HG03196 (cell line): ENCODE measurements at regions not wholly inside any gene's neighbourhood (a gene's known extent, or its start where the extent isn't known, plus 50 kb on each side); places are given as distances from the start of the nearest gene placed in this dataset.
A peak's percentile ranks its signal among the peaks of the same experiment; 100 is the strongest.
"Not testable (repeated sequence)": the region's sequence is repeated elsewhere in the genome, so short reads cannot be mapped to it uniquely, and the experiment has no call there.

Experiments used
- ATAC-seq: cut with Tn5 transposase; IDR thresholded peaks from one replicate; pipeline ENCODE4 v1.9.1; 2021; ENCODE audit not compliant: unreplicated experiment

DNA sequence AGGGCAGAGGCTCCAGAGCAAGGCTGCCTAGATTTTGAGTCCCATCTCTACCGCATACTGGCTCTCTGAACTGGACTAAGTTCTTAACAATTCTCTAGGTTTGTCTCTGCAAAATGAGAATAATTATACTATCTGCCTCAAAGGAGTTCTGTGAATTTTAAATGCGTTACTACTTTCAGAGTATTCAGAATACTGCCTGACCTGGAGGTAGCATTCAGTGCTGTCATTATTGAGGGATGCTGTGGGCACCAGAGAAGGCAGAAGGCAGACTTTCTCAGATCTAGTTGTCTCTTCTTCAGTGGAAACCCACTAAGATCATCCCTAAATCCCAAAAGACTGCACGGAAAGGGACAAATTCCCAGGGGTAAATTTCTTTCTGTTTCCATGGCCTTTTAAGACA lies 147.4 kb upstream of the RORA start:
- ATAC-seq, result no peak

DNA sequence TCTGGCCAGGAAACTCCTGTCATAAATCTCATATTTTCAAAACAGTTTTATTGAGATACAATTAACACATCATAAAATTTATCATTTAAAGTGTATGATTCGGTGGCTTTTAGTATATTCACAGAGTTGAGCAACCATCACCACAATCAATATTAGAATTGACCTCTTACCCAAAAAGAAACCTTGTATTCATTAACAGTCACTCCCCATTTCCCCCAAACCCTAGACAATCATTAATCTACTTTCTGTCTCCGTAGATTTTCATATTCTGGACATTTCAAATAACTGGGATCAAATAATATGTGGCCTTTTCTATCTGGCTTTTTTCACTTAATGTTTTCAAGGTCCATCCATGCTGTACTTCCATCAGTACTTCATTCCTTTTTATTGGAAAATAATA lies 145.7 kb upstream of the RORA start:
- no peak for ATAC-seq

DNA sequence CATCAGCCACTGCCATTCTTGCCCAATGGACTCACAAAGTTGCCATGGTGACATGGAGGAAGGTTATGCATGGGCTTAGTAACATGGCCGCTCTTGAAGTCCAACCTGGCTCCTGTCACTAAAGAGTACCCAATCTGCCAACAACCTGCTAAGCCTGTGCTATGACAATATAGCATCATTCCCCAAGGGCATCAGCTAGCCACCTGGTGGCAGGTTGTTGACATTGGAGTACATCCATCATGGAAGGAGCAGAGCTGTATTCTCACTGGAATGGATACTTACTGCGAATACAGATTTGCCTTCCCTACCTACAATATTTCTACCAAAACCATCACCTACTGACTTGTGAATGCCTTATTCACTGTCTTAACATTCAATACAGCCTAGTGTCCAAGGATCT lies 138.9 kb upstream of the RORA start:
- no peak for ATAC-seq

DNA sequence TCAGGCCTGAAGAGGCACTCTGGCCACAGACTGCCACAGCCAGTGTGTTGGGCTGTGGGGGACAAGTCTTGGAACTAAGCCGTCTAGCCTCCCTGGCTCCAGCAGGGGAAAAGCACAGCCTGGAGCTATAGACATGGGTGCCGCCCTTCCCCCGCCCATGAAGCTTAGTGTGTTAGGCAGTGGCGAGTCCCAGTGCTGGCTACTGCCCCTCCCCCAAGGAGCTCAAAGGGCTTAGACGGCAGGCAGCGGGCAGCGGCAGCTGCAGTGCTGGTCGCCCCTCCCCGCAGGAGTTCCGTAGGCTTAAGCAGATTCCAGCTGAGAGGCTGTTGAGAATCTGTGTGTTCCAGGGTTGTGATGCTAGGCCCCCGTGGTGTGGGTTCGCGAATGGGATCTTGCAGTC lies 135.8 kb upstream of the RORA start:
- ATAC-seq, result no peak

DNA sequence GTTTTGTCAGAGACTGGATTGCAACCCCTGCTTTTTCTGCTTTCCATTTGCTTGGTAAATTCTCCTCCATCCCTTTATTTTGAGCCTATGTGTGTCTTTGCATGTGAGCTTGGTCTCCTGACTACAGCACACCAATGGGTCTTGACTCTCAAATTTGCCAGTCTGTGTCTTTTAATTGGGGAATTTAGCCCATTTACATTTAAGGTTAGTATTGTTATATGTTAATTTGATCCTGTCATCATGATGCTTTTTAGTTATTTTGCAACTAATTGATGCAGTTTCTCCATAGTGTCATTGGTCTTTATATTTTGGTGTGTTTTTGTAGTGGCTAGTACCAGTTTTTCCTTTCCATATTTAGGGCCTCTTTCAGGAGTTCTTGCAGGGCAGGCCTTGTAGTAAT lies 133.8 kb upstream of the RORA start:
- not testable (repeated sequence) for ATAC-seq

DNA sequence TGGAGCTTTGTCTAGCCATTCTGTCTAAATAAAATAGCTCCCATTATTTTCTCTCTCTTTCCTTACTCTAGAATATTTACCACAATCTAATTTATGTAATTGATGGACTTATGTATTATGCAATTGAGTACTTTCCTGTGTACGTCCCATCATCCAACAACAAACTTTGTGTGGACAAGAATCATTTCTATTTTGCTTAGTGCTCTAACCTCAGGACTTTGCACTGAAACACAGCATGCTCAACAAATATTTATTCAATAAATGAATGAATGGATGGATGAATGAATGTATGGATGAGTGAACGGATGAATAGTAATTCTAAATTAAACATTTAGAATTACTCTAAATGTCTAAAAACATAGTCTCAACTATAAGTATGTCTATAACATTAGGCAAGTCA lies 115.2 kb upstream of the RORA start:
- ATAC-seq, result no peak

DNA sequence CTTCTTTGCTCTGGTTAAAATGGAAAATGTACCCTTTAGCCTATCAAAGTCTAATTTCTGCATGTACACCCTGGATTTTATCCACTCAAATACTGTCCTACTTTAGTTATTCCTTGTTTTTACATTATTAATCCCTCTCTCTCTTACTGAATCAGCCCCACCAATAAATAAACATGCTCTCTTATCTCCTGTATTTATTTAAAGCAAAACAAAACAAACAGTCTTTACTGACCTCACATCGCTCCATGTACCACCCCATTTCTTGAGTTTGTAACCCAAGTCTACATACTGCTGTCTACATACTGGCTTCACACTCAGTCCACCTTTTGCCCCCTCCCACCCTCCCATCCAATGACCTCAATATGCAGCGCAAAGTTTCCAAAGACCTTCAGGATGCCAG lies 113.3 kb upstream of the RORA start:
- ATAC-seq, result no peak

DNA sequence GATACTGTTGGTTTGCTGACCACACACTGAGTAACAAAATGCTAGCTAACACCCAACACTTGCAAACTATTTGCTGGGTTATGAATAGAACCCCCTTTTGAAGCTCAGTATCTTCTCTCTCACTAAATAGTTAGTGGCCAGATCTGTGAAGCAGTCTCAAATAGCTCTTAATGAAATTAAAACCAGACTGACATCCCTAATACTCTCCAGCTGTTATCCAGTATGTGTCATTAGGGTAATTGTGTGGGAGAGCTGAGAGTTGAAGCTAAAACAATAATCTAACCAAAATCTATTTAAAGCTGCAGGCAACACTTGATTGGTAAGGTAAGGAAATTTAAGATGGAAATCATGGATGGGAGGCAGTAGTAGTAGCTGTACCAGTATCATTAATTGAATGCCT lies 110.4 kb upstream of the RORA start:
- no peak for ATAC-seq

DNA sequence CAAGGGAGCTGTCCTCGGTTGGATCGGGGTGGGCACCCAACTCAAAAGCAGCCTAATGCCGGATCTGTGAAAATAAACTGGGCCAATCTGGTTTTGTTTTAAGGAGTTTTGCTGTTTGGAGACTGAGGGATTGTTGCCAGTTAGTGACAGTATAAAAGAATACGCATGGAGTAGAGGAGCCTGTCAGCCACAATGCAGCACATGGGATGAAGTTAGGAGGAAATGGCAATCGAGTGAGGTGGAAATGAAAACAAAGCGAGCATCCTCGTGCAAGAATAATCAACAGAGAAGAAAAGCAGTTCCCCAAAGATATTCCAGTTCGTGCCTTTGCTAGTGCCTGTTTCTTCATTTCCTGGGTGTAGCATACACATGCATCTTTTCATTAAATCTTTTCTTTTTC lies 108.4 kb upstream of the RORA start:
- ATAC-seq, result no peak

DNA sequence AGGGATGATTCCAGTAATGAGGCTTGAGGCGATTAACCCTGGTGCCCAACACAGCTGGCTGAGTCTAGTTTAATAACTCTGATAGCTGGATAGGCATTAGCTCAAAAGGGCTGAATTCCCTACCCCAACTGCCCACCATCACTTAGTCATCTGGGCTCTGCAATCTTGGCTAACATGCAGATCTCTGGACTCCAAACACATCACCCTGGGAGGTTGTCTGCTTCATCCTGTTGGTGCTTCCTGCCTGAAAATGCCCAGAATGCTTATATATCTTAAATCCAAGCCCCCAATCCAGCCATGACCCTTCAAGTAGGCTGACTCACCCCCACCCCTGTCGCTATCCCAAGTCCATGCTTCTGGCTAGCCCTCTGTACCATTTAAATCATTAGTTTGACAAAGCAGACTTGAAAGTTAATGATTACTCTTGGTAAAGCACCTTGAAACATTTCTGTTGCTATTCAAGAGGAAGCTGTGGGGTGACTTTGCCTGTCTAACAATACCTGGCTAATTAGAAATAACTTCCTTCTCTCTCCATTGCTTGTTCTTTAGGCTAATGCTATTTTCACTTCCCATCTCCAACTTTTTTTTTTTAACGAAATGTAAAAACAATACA lies 107.0 kb upstream of the RORA start:
- no peak for ATAC-seq

DNA sequence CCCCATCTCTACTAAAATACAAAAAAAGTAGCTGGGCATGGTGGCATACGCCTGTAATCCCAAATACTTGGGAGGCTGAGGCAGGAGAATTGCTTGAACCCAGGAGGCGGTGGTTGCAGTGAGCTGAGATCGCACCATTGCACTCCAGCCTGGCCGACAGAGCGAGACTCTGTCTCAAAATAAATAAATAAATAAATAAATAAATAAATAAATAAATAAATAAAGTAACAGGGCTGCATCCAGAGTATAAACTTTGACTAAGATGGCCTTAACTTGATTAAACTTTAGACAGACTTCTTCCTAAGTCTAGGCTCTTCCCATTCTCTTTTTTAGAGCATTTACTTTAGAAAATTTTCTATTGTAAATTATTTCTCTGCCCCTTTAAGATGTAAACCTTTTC lies 105.6 kb upstream of the RORA start:
- ATAC-seq, result not testable (repeated sequence)

DNA sequence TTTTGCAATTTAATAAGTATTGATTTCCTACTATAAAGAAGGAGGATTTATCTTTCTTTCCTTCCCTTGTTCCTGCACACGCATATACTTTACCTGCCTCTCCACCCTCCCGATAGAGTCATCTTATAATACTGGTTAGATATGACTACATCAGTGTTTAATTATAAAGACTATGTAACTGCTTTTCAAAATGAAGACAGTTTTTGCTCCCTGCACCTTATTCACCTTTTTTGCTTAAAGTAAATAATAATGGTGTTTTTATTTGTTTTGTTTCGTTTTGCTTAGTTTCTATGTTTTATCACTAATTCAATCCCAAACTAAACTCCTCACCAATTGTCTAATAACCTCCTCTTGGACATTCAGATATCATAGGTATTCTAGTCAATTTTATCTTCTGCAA lies 101.9 kb upstream of the RORA start:
- no peak for ATAC-seq

DNA sequence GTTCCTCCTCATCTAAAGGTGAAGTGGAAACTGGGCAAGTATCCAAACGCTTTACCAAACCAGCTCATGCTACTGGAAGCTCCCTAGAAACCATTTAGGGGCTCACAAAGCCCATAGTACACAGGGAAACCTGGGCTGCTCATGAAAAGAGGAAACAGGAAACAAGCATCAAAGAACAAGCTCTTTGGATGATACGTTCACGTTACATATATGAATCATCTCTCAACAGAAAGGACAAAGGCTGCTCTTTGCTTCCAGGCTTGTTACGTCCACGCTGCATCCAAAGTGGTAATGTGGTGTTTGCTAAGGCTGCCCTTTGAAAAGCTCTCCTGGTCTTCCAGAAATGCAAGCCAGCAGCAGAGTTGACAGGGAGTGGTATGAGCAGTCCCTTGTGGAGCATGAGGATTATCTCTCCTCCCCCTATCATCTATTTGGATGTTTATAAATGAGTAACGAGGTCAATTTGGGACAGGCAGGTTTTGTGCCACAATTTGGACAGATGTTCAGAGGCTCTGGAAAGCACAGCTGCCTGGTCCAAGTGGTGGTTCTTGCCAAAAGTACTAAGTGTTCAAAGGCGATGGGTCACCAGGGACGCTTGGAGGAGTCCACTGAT lies 98.0 kb upstream of the RORA start:
- peak; percentile 91 for ATAC-seq

DNA sequence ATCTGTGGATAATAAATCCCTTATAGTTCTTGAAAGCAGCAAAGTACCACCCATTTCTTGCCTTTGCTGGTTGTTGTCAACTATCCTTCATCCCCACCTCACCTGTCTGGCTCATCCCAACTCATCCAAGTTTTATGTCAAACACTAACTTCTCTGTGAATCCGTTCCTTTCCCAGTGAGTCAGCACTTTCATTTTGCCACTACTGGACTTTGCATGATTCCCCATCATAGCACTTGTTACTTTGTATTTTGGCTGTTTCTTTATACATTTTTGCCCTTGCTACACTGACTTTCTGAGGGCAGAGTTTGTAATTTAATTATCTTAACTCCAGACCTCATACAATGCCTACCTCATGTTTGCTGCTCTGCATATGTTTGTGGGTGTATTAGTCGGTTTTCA lies 90.8 kb upstream of the RORA start:
- ATAC-seq, result no peak

DNA sequence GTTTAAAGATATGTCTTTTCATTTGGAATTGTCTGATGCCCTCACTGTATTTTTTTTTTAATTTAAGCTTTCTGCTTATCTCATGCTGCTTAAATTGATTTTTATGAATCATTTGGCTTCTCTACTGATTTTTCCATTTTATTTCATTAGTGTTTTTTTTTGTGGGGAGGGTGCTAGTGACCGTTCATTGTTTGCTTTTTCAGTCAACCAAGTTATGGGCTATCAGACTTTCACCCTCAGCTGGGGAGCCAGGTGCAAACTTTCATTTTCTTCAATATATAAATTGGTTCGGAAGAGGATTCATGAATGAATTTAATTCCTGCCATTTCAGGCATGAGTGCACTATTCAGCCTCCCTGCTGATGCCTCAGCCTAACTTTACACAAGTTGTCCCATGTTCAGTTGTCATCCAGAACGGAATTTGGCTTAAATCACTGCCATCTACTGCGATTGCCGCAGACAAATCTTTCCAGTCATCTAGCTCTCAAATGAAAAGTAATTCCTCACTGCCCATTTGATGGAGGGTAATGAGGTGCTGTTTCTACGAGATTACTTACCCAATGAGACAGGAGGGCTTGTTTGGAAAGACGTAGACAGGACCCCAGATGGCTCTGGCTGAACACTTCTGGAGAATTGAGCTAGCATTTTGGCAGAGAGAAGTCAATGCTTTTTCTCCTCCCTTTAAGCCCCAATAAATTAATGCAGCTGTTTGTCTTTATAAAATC lies 89.9 kb upstream of the RORA start:
- no peak for ATAC-seq

DNA sequence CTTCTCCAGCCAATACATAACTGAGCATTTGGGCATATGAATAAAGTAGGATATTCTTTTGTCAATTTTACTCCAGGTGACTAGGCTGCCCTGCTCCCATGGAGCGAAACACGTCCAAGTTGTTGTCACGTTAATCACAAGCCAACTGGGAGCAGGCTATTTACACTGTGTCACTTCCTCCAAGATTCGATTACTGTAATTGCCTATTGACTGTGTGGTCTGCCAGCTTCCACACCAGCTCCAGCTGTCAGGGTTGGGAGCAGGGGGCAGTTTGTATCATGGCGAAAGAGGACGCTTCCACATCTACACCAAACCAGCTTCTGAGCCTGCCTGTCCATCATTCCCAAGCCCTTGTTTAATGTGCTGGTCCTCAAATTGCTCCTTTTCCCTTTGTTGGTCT lies 89.2 kb upstream of the RORA start:
- no peak for ATAC-seq

DNA sequence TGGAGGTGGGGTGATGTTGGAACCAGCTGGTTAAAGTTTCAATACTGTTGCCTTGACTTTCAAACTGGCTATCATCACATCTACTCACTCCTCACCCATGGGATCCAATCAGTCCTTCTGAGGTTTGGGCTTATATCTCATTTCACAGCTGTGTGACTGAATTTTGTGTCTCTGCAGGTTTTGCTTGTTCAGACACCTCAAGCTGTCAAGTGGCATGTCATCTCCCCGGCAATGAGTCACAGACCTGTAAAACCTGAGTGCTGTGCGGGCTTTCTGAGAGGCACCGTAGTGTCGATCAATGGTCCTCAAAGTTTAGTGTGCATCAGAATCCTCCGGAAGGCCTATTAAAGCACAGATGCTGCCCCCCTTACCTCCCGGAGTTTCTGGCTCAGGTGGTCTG lies 86.4 kb upstream of the RORA start:
- ATAC-seq, result no peak

DNA sequence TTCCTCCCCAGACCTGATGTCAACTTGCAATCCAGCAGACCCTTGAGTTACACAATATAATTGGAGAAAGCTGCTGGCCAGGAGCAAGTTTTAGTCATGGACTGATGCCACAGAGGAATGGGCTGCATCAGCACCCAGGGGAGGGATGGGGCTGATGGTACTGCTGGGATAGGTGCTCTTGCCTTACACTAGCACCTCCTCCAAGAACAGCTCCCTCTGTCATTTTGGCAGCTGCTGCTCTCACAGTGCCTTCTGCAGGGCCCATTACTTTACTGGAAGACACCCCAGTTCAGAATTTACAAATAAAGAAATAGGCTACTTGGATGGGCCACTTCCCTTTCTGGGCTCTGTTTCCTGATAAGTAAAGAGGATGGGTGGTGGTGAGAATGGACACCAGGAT lies 85.3 kb upstream of the RORA start:
- ATAC-seq, result no peak

DNA sequence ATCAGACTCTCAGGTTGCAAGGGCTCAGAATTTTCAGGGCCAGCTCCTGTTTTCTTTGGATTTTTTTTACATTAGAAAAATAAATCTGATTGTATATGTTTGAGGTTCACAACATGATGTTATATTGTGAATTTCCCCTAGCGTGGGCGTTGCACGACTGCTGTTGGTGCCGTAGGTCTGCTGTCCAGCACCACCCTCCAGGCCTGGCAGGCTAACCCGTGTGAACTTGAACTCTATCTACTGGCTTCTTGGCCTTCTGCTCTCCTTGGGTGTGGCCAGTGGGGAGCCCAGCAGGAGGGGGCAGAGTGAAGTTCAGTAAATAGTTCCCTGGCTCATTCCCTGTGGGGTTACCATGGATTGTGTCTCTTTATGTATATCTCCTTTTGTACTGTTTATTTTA lies 80.5 kb upstream of the RORA start:
- no peak for ATAC-seq

DNA sequence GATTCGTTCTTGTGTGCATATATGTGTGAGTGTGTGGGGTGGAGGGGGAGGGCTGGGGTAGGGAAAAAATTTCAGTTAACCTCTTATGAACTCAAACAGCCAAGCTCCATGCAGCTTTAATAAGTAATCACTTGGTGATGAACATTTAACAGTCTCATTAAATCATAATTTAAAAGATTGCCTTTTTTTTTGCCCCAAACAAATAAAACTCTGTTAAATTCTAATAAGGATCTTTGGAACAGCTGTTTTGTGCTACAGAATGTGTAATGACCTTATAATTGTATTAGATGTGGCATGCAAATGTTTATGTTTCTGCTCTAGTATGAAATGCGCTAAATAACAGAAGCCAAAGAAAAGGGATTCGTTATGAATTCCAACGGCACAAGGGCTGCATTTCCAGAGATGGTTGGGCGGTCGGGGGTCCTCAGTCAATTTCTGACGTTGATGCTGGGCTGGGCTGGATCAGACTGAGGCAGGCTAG lies 80.0 kb upstream of the RORA start:
- ATAC-seq, result no peak

DNA sequence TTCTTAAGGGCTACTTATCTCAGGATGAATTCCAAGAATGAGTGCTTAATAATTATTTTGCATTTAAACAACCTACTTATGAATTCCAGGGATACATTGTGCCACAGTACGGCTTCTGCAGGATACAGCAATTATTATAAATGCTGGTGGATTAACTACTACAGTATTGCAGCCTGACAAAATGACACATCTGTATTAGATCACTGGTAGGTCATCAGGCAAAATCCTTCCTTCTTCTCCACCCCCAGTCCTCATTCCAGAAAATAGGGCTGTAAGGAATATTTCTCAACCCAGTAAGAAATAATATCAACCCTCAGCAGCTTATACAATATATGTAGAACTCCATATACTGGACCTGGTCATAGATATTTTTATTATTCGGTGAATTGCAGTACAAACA lies 79.3 kb upstream of the RORA start:
- no peak for ATAC-seq

DNA sequence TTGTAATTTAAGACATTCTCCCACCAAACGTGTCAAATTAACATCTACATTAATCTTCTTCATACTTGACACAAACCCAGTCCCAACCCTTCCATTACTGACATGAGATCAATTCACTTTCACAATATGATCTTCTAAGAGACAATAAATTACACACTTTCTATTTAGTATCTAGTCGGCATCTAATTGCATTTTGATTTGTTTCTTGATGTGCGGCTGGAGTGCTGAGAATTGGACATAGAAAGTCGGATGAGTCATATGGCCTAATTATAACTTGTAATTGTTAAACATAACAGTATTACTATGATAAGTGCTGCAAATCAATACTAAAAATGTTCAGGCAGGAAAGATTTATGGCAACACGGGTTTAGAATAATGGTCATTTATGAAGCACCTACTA lies 78.4 kb upstream of the RORA start:
- no peak for ATAC-seq

DNA sequence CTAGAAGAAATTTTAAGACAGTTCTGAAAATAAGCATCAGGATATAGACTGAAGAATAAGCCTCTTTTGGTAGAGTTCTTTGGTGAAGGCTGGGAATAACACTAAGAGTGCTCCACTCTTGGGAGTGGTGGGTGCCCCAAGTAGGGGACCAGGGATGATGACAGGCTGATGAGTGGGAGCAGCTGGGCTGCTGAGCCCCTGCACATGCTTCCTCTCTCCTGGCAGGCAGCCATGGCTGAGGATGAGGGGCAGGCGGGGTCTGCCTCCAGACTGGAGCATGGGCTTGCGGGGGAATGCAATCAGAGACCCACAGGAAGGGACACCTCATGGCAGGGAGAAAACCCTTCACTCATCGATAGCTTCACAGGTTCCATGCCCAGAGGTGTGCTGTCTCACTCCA lies 72.6 kb upstream of the RORA start:
- ATAC-seq, result no peak
